Rectal smooth muscle tissue (tissue), 1 donor: ENCODE measurements at regions not wholly inside any gene's neighbourhood (a gene's known extent, or its start where the extent isn't known, plus 50 kb on each side); places are given as distances from the start of the nearest gene placed in this dataset.
A peak's percentile ranks its signal among the peaks of the same experiment; 100 is the strongest.

Experiments
- H3K27ac ChIP-seq: one replicate; pipeline ENCODE4 v1.7.0; 2013; ENCODE audit warnings: low read depth, low read length, inconsistent platforms
- H3K27me3 ChIP-seq: one replicate; pipeline ENCODE4 v1.7.0; 2013; ENCODE audit warnings: low read length; ENCODE audit not compliant: control insufficient read depth, insufficient read depth
- H3K36me3 ChIP-seq: one replicate; pipeline ENCODE4 v1.7.0; 2013; ENCODE audit warnings: low read length; ENCODE audit not compliant: control insufficient read depth, insufficient read depth
- H3K4me1 ChIP-seq: one replicate; pipeline ENCODE4 v1.7.0; 2013; ENCODE audit warnings: low read length; ENCODE audit not compliant: control insufficient read depth, insufficient read depth
- H3K4me3 ChIP-seq: one replicate; pipeline ENCODE4 v1.7.0; 2013; ENCODE audit warnings: low read length
- H3K9ac ChIP-seq: one replicate; pipeline ENCODE4 v1.7.0; 2013; ENCODE audit warnings: low read length

GRCh38 chr18:34623557-34623956 is 86.5 kb upstream of the DTNA start:
- Histone ChIP-seq H3K9ac (no peak overlapping the region), H3K36me3 (no peaks in the 10 kb centered on the region), H3K27ac (no peak overlapping the region), H3K4me3 (no peak overlapping the region), H3K27me3 (no peaks in the 10 kb centered on the region), H3K4me1 (no peaks in the 10 kb centered on the region)

- H3K9ac ChIP-seq = no peak overlapping the region
- H3K36me3 ChIP-seq = no peaks in the 10 kb centered on the region
- H3K27me3 ChIP-seq = no peaks in the 10 kb centered on the region
- no peak overlapping the region for H3K4me3 ChIP-seq
- H3K4me1 ChIP-seq = no peaks in the 10 kb centered on the region
- no peak overlapping the region for H3K27ac ChIP-seq
Observed at GRCh38 chr18:34624551-34624950, 85.5 kb upstream of the DTNA start.

GRCh38 chr18:34626404-34627136 is 83.5 kb upstream of the DTNA start:
- no peak overlapping the region for H3K27ac ChIP-seq
- no peak overlapping the region for H3K4me3 ChIP-seq
- no peaks in the 10 kb centered on the region for H3K4me1 ChIP-seq
- H3K9ac ChIP-seq = no peak overlapping the region
- no peaks in the 10 kb centered on the region for H3K36me3 ChIP-seq
- no peaks in the 10 kb centered on the region for H3K27me3 ChIP-seq

GRCh38 chr18:34627137-34627920 is 82.8 kb upstream of the DTNA start:
- no peaks in the 10 kb centered on the region for H3K36me3 ChIP-seq
- H3K4me3 ChIP-seq = no peak overlapping the region
- H3K27ac ChIP-seq = no peak overlapping the region
- no peak overlapping the region for H3K9ac ChIP-seq
- H3K4me1 ChIP-seq = no peaks in the 10 kb centered on the region
- H3K27me3 ChIP-seq = no peaks in the 10 kb centered on the region

GRCh38 chr18:34631093-34631966 is 78.8 kb upstream of the DTNA start:
- Histone ChIP-seq H3K36me3 (no peaks in the 10 kb centered on the region), H3K27me3 (no peaks in the 10 kb centered on the region), H3K27ac (no peak overlapping the region), H3K4me3 (no peak overlapping the region), H3K4me1 (no peaks in the 10 kb centered on the region), H3K9ac (no peak overlapping the region)

- H3K27me3 ChIP-seq = no peaks in the 10 kb centered on the region
- no peak overlapping the region for H3K27ac ChIP-seq
- no peaks in the 10 kb centered on the region for H3K4me1 ChIP-seq
- no peaks in the 10 kb centered on the region for H3K36me3 ChIP-seq
- H3K9ac ChIP-seq = no peak overlapping the region
- H3K4me3 ChIP-seq = no peak overlapping the region
Observed at GRCh38 chr18:34632321-34632720, 77.8 kb upstream of the DTNA start.

- no peak overlapping the region for H3K9ac ChIP-seq
- no peak overlapping the region for H3K4me3 ChIP-seq
- H3K4me1 ChIP-seq = no peaks in the 10 kb centered on the region
- H3K36me3 ChIP-seq = no peaks in the 10 kb centered on the region
- no peak overlapping the region for H3K27ac ChIP-seq
- no peaks in the 10 kb centered on the region for H3K27me3 ChIP-seq
Observed at GRCh38 chr18:34633368-34633767, 76.7 kb upstream of the DTNA start.

GRCh38 chr18:34637094-34637801 is 72.8 kb upstream of the DTNA start:
- no peak overlapping the region for H3K4me3 ChIP-seq
- no peaks in the 10 kb centered on the region for H3K4me1 ChIP-seq
- H3K27ac ChIP-seq = no peak overlapping the region
- no peaks in the 10 kb centered on the region for H3K27me3 ChIP-seq
- H3K9ac ChIP-seq = no peak overlapping the region
- no peaks in the 10 kb centered on the region for H3K36me3 ChIP-seq

- Histone ChIP-seq H3K27me3 (no peaks in the 10 kb centered on the region), H3K4me3 (no peak overlapping the region), H3K9ac (no peak overlapping the region), H3K4me1 (no peaks in the 10 kb centered on the region), H3K36me3 (no peaks in the 10 kb centered on the region), H3K27ac (no peak overlapping the region)
Observed at GRCh38 chr18:34639687-34640086, 70.4 kb upstream of the DTNA start.

- H3K9ac ChIP-seq = no peak overlapping the region
- no peaks in the 10 kb centered on the region for H3K27me3 ChIP-seq
- H3K4me3 ChIP-seq = no peak overlapping the region
- peaks cover 3% of the 10 kb centered on the region for H3K4me1 ChIP-seq
- H3K27ac ChIP-seq = no peak overlapping the region
- H3K36me3 ChIP-seq = no peaks in the 10 kb centered on the region
Observed at GRCh38 chr18:34640276-34640675, 69.8 kb upstream of the DTNA start.

GRCh38 chr18:34643989-34644388 is 66.1 kb upstream of the DTNA start:
- H3K4me1 ChIP-seq = peaks cover 3% of the 10 kb centered on the region
- no peaks in the 10 kb centered on the region for H3K36me3 ChIP-seq
- H3K27me3 ChIP-seq = no peaks in the 10 kb centered on the region
- H3K9ac ChIP-seq = no peak overlapping the region
- no peak overlapping the region for H3K4me3 ChIP-seq
- H3K27ac ChIP-seq = peak overlapping the region; percentile 32

GRCh38 chr18:34647251-34647650 is 62.8 kb upstream of the DTNA start:
- no peaks in the 10 kb centered on the region for H3K36me3 ChIP-seq
- H3K9ac ChIP-seq = no peak overlapping the region
- H3K27me3 ChIP-seq = no peaks in the 10 kb centered on the region
- H3K4me1 ChIP-seq = peaks cover 16% of the 10 kb centered on the region
- H3K27ac ChIP-seq = no peak overlapping the region
- no peak overlapping the region for H3K4me3 ChIP-seq
